ENCODE measurements at regions not wholly inside any gene's neighbourhood (a gene's known extent, or its start where the extent isn't known, plus 50 kb on each side); places are given as distances from the start of the nearest gene placed in this dataset.

GRCh38 chr18:78178812-78179211, 800.8 kb upstream of the SALL3 start:
- BruUV-seq (replicated peaks) = no TSS peak
- intact Hi-C loops (cut with micrococcal nuclease; ENCODE audit: unreplicated experiment) = no loop called here
- POLR2A ChIA-PET (ENCODE audit: low non-redundant PET) = no interaction called here

DNA sequence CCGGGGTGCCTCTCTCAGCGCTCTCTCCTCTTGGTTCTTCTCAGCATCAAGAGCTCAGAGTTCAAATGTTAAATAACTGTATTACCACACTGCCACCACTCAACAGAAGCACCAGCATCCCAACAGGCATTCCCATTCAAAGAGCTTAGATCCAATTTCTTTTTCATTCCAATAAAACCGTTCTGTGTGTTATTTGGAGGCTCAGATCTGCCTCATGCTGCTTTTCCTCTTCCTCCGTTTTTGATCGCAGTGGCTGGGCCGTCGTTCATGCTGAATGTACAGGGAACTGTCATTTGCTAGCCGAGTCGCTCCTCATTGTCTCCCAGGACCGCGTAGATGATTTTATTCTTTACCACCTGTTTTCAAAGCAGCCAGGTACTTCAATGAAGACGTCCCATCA, 798.9 kb upstream of the SALL3 start:
- H3K9me3 ChIP-seq (ENCODE audit: low read depth, low read length, poor library complexity, severe bottlenecking) = peaks cover 28% of the 10 kb centered on the region
- ChIA-PET POLR2A (ENCODE audit: low non-redundant PET) (interaction anchor here (0.6 kb wide), 1 partner anchor 459 kb away, joined by 3 read pairs; no protein-coding TSS in a partner anchor), CTCF (no interaction called here)
- no peaks in the 10 kb centered on the region for H3K27me3 ChIP-seq (replicated peaks; ENCODE audit: insufficient read depth, low read depth, low read length, poor library complexity)
- H3K4me3 ChIP-seq (ENCODE audit: low read depth, low read length, poor library complexity, severe bottlenecking) = no peak overlapping the region
- H3K4me1 ChIP-seq (ENCODE audit: insufficient read depth, low read length, poor library complexity, severe bottlenecking) = no peaks in the 10 kb centered on the region
- no peak overlapping the region for H3K27ac ChIP-seq (ENCODE audit: low read depth, low read length, poor library complexity, severe bottlenecking)
- no peak for DNase-seq (ENCODE audit: low spot score)
- TF ChIP-seq, protein P1, sequence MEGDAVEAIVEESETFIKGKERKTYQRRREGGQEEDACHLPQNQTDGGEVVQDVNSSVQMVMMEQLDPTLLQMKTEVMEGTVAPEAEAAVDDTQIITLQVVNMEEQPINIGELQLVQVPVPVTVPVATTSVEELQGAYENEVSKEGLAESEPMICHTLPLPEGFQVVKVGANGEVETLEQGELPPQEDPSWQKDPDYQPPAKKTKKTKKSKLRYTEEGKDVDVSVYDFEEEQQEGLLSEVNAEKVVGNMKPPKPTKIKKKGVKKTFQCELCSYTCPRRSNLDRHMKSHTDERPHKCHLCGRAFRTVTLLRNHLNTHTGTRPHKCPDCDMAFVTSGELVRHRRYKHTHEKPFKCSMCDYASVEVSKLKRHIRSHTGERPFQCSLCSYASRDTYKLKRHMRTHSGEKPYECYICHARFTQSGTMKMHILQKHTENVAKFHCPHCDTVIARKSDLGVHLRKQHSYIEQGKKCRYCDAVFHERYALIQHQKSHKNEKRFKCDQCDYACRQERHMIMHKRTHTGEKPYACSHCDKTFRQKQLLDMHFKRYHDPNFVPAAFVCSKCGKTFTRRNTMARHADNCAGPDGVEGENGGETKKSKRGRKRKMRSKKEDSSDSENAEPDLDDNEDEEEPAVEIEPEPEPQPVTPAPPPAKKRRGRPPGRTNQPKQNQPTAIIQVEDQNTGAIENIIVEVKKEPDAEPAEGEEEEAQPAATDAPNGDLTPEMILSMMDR (conservative IDR thresholded peaks at IDR 0.05; ENCODE audit: low read depth, low read length) = no peak
- TF ChIP-seq EZH2 (IDR thresholded peaks at IDR 0.05; ENCODE audit: borderline replicate concordance, low read depth, low read length, poor library complexity, severe bottlenecking) = no peak
- no TSS peak for BruUV-seq (replicated peaks)
- no peaks in the 10 kb centered on the region for H3K36me3 ChIP-seq (ENCODE audit: insufficient read depth, low read length, poor library complexity, severe bottlenecking)
- intact Hi-C loops (cut with micrococcal nuclease; ENCODE audit: unreplicated experiment) = no loop called here

More at GRCh38 chr18:78178812-78179211, 800.8 kb upstream of the SALL3 start:
- Histone ChIP-seq H3K4me1 (ENCODE audit: insufficient read depth, low read length, poor library complexity, severe bottlenecking) (no peaks in the 10 kb centered on the region), H3K36me3 (ENCODE audit: insufficient read depth, low read length, poor library complexity, severe bottlenecking) (no peaks in the 10 kb centered on the region), H3K27me3 (replicated peaks; ENCODE audit: insufficient read depth, low read depth, low read length, poor library complexity) (no peaks in the 10 kb centered on the region), H3K27ac (ENCODE audit: low read depth, low read length, poor library complexity, severe bottlenecking) (no peak overlapping the region), H3K9me3 (ENCODE audit: low read depth, low read length, poor library complexity, severe bottlenecking) (peaks cover 22% of the 10 kb centered on the region), H3K4me3 (ENCODE audit: low read depth, low read length, poor library complexity, severe bottlenecking) (no peak overlapping the region)
- CTCF ChIA-PET = no interaction called here
- TF ChIP-seq EZH2 (IDR thresholded peaks at IDR 0.05; ENCODE audit: borderline replicate concordance, low read depth, low read length, poor library complexity, severe bottlenecking) = no peak
- TF ChIP-seq, protein P1 (conservative IDR thresholded peaks at IDR 0.05; ENCODE audit: low read depth, low read length) = no peak
- no peak for DNase-seq (ENCODE audit: low spot score)

- H3K4me3 ChIP-seq (ENCODE audit: low read depth, low read length, poor library complexity, severe bottlenecking) = no peak overlapping the region
- TF ChIP-seq, protein P1 (conservative IDR thresholded peaks at IDR 0.05; ENCODE audit: low read depth, low read length) = no peak
- TF ChIP-seq EZH2 (IDR thresholded peaks at IDR 0.05; ENCODE audit: borderline replicate concordance, low read depth, low read length, poor library complexity, severe bottlenecking) = no peak
- peaks cover 26% of the 10 kb centered on the region for H3K9me3 ChIP-seq (ENCODE audit: low read depth, low read length, poor library complexity, severe bottlenecking)
- intact Hi-C loops (cut with micrococcal nuclease; ENCODE audit: unreplicated experiment) = no loop called here
- no TSS peak for BruUV-seq (replicated peaks)
- POLR2A ChIA-PET (ENCODE audit: low non-redundant PET) = no interaction called here
- H3K27ac ChIP-seq (ENCODE audit: low read depth, low read length, poor library complexity, severe bottlenecking) = no peak overlapping the region
- H3K4me1 ChIP-seq (ENCODE audit: insufficient read depth, low read length, poor library complexity, severe bottlenecking) = no peaks in the 10 kb centered on the region
- DNase-seq (ENCODE audit: low spot score) = no peak
- CTCF ChIA-PET = no interaction called here
- H3K36me3 ChIP-seq (ENCODE audit: insufficient read depth, low read length, poor library complexity, severe bottlenecking) = no peaks in the 10 kb centered on the region
- no peaks in the 10 kb centered on the region for H3K27me3 ChIP-seq (replicated peaks; ENCODE audit: insufficient read depth, low read depth, low read length, poor library complexity)
Measured at GRCh38 chr18:78183815-78184214, 795.8 kb upstream of the SALL3 start.
